ENCODE measurements at regions not wholly inside any gene's neighbourhood (a gene's known extent, or its start where the extent isn't known, plus 50 kb on each side); places are given as distances from the start of the nearest gene placed in this dataset.

DNA sequence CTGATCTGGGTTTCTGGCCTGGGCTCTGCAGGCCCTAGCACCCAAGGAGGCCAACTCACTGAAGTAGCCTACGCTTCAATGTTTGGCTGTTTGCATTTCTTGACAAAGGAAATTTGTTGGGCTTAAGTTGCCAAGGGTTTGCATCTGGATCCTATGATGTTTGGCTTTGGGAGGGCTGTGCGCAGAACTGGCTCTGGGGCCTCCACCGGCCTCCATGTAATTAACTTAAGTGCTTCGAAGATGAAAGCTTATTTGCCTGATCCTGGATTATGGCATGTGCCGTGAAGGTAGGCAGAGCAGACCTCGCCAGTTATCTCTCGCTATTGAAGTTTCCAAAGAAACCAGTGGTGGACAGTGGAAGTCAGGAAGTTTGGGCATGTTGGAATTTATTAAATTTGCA lies 124.3 kb upstream of the STX18 start:
- Histone ChIP-seq H3K4me1 (ENCODE audit: control insufficient read depth, insufficient read depth, low read length) (no peaks in the 10 kb centered on the region), H3K4me2 (ENCODE audit: control insufficient read depth, insufficient read depth) (no peak overlapping the region), H4K20me1 (ENCODE audit: control insufficient read depth, insufficient read depth) (no peaks in the 10 kb centered on the region), H3K9ac (ENCODE audit: control insufficient read depth, insufficient read depth, low read length) (no peak overlapping the region), H3K9me3 (replicated peaks; ENCODE audit: control insufficient read depth, insufficient read depth, low read length) (no peaks in the 10 kb centered on the region), H3K4me3 (no peak overlapping the region), H3K36me3 (ENCODE audit: control insufficient read depth in 2 of 2, insufficient read depth in 2 of 2, low read length in 1 of 2) (no peaks in the 10 kb centered on the region), H2AFZ (ENCODE audit: control insufficient read depth, low read depth, low read length) (no peak overlapping the region), H3K27ac (ENCODE audit: control insufficient read depth, insufficient read depth) (no peak overlapping the region), H3K27me3 (replicated peaks in 1 of 2; ENCODE audit: control insufficient read depth in 2 of 2, insufficient read depth in 2 of 2, low read length in 1 of 2) (no peaks in the 10 kb centered on the region), H3K79me2 (ENCODE audit: control insufficient read depth, insufficient read depth, low read length) (no peaks in the 10 kb centered on the region)
- WGBS (ENCODE audit: insufficient coverage, insufficient replicate concordance, low lambda C conversion rate, missing lambda C conversion rate): 90% methylated on average over 7 of the region's 7 CpGs
- ChIA-PET SMC1A (ENCODE audit: uncharacterized antibody, unreplicated experiment) (interaction anchor here (2.2 kb wide), 1 partner anchor 17 kb away, joined by 4 read pairs; no protein-coding TSS in a partner anchor), CTCF (interaction anchor here (0.7 to 1.1 kb wide), 2 partner anchors 20 to 828 kb away, joined by 3 read pairs; no protein-coding TSS in a partner anchor), RAD21 (ENCODE audit: unreplicated experiment) (no interaction called here), POLR2A (no interaction called here)
- no peak for FAIRE-seq
- in situ Hi-C loops (cut with MboI) (no loop called here), intact Hi-C loops (cut with micrococcal nuclease; ENCODE audit: unreplicated experiment) (no loop called here)
- no peak for ATAC-seq
- BruUV-seq (replicated peaks): no TSS peak
- no peak for DNase-seq (ENCODE audit: low read depth, low spot score)
- TF ChIP-seq SUZ12 (IDR thresholded peaks at IDR 0.05; ENCODE audit: unreplicated experiment) (no peak), NR2C1 (IDR thresholded peaks at IDR 0.05) (no peak), DPF2 (IDR thresholded peaks at IDR 0.05) (no peak), PAX5 (IDR thresholded peaks at IDR 0.05; ENCODE audit: borderline replicate concordance, low read depth, low read length) (no peak), POLR2AphosphoS2 (IDR thresholded peaks at IDR 0.05; ENCODE audit: low read depth, low read length) (no peak), CBFB (IDR thresholded peaks at IDR 0.05; ENCODE audit: low read depth) (no peak), MEF2B (IDR thresholded peaks at IDR 0.05; ENCODE audit: partially characterized antibody, poor library complexity, severe bottlenecking) (no peak), MTA2 (IDR thresholded peaks at IDR 0.05; ENCODE audit: low read depth) (no peak), NFYB (IDR thresholded peaks at IDR 0.05; ENCODE audit: insufficient read depth, low read depth, low read length) (no peak), SP1 (IDR thresholded peaks at IDR 0.05; ENCODE audit: low read depth, low read length) (no peak), SUPT20H (IDR thresholded peaks at IDR 0.05; ENCODE audit: borderline replicate concordance, control insufficient read depth, low read depth, low read length) (no peak), HDGF (IDR thresholded peaks at IDR 0.05) (no peak), KDM1A (IDR thresholded peaks at IDR 0.05; ENCODE audit: borderline replicate concordance) (no peak), RB1 (IDR thresholded peaks at IDR 0.05; ENCODE audit: borderline replicate concordance) (no peak), MXI1 (IDR thresholded peaks at IDR 0.05; ENCODE audit: low read depth, low read length) (no peak), MYB (IDR thresholded peaks at IDR 0.05; ENCODE audit: borderline replicate concordance, low read depth, low read length) (no peak)
- TF ChIP-seq, protein P1, sequence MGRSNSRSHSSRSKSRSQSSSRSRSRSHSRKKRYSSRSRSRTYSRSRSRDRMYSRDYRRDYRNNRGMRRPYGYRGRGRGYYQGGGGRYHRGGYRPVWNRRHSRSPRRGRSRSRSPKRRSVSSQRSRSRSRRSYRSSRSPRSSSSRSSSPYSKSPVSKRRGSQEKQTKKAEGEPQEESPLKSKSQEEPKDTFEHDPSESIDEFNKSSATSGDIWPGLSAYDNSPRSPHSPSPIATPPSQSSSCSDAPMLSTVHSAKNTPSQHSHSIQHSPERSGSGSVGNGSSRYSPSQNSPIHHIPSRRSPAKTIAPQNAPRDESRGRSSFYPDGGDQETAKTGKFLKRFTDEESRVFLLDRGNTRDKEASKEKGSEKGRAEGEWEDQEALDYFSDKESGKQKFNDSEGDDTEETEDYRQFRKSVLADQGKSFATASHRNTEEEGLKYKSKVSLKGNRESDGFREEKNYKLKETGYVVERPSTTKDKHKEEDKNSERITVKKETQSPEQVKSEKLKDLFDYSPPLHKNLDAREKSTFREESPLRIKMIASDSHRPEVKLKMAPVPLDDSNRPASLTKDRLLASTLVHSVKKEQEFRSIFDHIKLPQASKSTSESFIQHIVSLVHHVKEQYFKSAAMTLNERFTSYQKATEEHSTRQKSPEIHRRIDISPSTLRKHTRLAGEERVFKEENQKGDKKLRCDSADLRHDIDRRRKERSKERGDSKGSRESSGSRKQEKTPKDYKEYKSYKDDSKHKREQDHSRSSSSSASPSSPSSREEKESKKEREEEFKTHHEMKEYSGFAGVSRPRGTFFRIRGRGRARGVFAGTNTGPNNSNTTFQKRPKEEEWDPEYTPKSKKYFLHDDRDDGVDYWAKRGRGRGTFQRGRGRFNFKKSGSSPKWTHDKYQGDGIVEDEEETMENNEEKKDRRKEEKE (IDR thresholded peaks at IDR 0.05): no peak
- TF ChIP-seq, protein P2, sequence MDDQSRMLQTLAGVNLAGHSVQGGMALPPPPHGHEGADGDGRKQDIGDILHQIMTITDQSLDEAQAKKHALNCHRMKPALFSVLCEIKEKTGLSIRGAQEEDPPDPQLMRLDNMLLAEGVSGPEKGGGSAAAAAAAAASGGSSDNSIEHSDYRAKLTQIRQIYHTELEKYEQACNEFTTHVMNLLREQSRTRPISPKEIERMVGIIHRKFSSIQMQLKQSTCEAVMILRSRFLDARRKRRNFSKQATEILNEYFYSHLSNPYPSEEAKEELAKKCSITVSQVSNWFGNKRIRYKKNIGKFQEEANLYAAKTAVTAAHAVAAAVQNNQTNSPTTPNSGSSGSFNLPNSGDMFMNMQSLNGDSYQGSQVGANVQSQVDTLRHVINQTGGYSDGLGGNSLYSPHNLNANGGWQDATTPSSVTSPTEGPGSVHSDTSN (IDR thresholded peaks at IDR 0.05; ENCODE audit: insufficient replicate concordance, low read depth, low read length): no peak
- TF ChIP-seq, protein P3, sequence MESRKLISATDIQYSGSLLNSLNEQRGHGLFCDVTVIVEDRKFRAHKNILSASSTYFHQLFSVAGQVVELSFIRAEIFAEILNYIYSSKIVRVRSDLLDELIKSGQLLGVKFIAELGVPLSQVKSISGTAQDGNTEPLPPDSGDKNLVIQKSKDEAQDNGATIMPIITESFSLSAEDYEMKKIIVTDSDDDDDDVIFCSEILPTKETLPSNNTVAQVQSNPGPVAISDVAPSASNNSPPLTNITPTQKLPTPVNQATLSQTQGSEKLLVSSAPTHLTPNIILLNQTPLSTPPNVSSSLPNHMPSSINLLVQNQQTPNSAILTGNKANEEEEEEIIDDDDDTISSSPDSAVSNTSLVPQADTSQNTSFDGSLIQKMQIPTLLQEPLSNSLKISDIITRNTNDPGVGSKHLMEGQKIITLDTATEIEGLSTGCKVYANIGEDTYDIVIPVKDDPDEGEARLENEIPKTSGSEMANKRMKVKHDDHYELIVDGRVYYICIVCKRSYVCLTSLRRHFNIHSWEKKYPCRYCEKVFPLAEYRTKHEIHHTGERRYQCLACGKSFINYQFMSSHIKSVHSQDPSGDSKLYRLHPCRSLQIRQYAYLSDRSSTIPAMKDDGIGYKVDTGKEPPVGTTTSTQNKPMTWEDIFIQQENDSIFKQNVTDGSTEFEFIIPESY (IDR thresholded peaks at IDR 0.05): no peak

Measured in GM12878 (cell line).